Neural cell (in vitro differentiated cells): ENCODE measurements at regions not wholly inside any gene's neighbourhood (a gene's known extent, or its start where the extent isn't known, plus 50 kb on each side); places are given as distances from the start of the nearest gene placed in this dataset.

ENCODE experiments used
- H2AFZ ChIP-seq: fragments of 200-600, 300-800 bp; sonication (generic), shearing (Covaris generic); 2 replicates; pipeline ENCODE4 v1.6.0; 2014; ENCODE audit warnings: low read depth, mild to moderate bottlenecking, antibody characterized with exemption, low read length, moderate library complexity
- H3F3A ChIP-seq: fragments of 200-600 bp; shearing (Covaris generic); 2 replicates; pipeline ENCODE4 v1.6.1; 2016; ENCODE audit warnings: mild to moderate bottlenecking, moderate library complexity, mixed read lengths, antibody characterized with exemption, low read length; ENCODE audit not compliant: insufficient read depth, poor library complexity, severe bottlenecking
- H3K27ac ChIP-seq: fragments of 200-600, 300-800 bp; sonication (generic), shearing (Covaris generic); 2 replicates; pipeline ENCODE4 v1.5.1; 2014; ENCODE audit warnings: mild to moderate bottlenecking, low read length, moderate library complexity
- H3K27me3 ChIP-seq: fragments of 300-800, 200-600 bp; sonication (generic), shearing (Covaris generic); 2 replicates; pipeline ENCODE4 v1.6.0; 2014; ENCODE audit warnings: mild to moderate bottlenecking, low read depth, low read length, moderate library complexity; ENCODE audit not compliant: insufficient read depth
- H3K36me3 ChIP-seq: fragments of 300-800, 200-600 bp; sonication (generic), shearing (Covaris generic); 2 replicates; pipeline ENCODE4 v1.5.1; 2014; ENCODE audit warnings: mild to moderate bottlenecking, antibody characterized with exemption, low read length, moderate library complexity; ENCODE audit not compliant: insufficient read depth
- H3K4me2 ChIP-seq: fragments of 300-800, 200-600 bp; sonication (generic), shearing (Covaris generic); 2 replicates; pipeline ENCODE4 v1.6.0; 2014; ENCODE audit warnings: mild to moderate bottlenecking, low read length
- H3K4me3 ChIP-seq: fragments of 300-800, 200-600 bp; sonication (generic), shearing (Covaris generic); 2 replicates; pipeline ENCODE4 v1.5.1; 2014; ENCODE audit warnings: mild to moderate bottlenecking, low read length, moderate library complexity
- H3K79me2 ChIP-seq: fragments of 200-600 bp; shearing (Covaris generic); replicated peaks from 2 replicates; pipeline ENCODE4 v1.6.0; 2014; ENCODE audit warnings: mild to moderate bottlenecking, low read length, moderate library complexity; ENCODE audit not compliant: insufficient read depth
- H3K9ac ChIP-seq: fragments of 300-800, 200-600 bp; sonication (generic), shearing (Covaris generic); 2 replicates; pipeline ENCODE4 v1.6.1; 2016; ENCODE audit warnings: mild to moderate bottlenecking, low read length, mixed read lengths
- H3K9me2 ChIP-seq: fragments of 200-600 bp; shearing (Covaris generic); 2 replicates; pipeline ENCODE4 v1.6.1; 2016; ENCODE audit warnings: mild to moderate bottlenecking, low read length, mixed read lengths; ENCODE audit not compliant: insufficient read depth
- H3K9me3 ChIP-seq: fragments of 200-600, 300-800 bp; sonication (generic), shearing (Covaris generic); 2 replicates; pipeline ENCODE4 v1.6.1; 2016; ENCODE audit warnings: mild to moderate bottlenecking, mixed run types, low read length, moderate library complexity, mixed read lengths
- H4K20me1 ChIP-seq: fragments of 200-600 bp; shearing (Covaris generic); 2 replicates; pipeline ENCODE4 v1.6.1; 2016; ENCODE audit warnings: mild to moderate bottlenecking, mixed run types; ENCODE audit not compliant: insufficient read depth
- EZH2 ChIP-seq: fragments of 200-600, 300-800 bp; shearing (Covaris generic), sonication (generic); IDR thresholded peaks from 2 replicates; pipeline ENCODE4 v1.6.1; 2014; ENCODE audit warnings: antibody characterized with exemption, low read length, borderline replicate concordance, mild to moderate bottlenecking; ENCODE audit not compliant: insufficient read depth, poor library complexity, severe bottlenecking
- MXI1 ChIP-seq: fragments of 450-650 bp; conservative IDR thresholded peaks from 2 replicates; pipeline ENCODE4 v1.6.1; 2014; ENCODE audit warnings: antibody characterized with exemption, mild to moderate bottlenecking; ENCODE audit not compliant: poor library complexity, severe bottlenecking
- POLR2AphosphoS5 ChIP-seq: IDR thresholded peaks from 2 replicates; pipeline ENCODE4 v1.6.1; 2012
- SMC3 ChIP-seq: fragments of 450-650 bp; conservative IDR thresholded peaks from 2 replicates; pipeline ENCODE4 v1.6.1; 2014; ENCODE audit warnings: antibody characterized with exemption, mild to moderate bottlenecking, moderate library complexity; ENCODE audit not compliant: poor library complexity
- TAF1 ChIP-seq: IDR thresholded peaks from 2 replicates; pipeline ENCODE4 v1.6.1; 2012; ENCODE audit warnings: low read depth
- TF ChIP-seq, protein P1 (sequence below): IDR thresholded peaks from 2 replicates; pipeline ENCODE4 v1.6.1; 2012; ENCODE audit warnings: borderline replicate concordance
- TF ChIP-seq, protein P2 (sequence below): fragments of 450-650 bp; IDR thresholded peaks from 2 replicates; pipeline ENCODE4 v1.5.1; 2014; ENCODE audit warnings: antibody characterized with exemption, mild to moderate bottlenecking, moderate library complexity; ENCODE audit not compliant: poor library complexity, severe bottlenecking

DNA sequence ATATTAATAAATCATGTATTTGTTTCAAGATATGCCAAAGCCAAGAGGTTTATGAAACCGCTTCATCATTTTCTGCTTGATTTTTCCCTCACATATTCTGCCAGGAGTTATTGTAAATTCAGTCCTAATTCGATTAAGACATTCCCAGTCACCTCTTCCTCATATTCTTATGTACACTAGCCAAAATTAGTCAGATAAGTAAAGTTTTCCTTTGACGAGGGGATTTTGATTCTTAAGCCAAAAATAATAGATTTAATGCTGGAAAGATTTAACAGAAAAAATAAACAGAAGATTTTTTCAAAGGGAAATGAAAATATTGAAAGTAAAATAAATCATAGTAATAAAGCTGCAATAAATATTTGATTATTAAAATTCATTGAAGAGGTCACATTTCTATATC lies 51.0 kb upstream of the VEGFC start:
- H3K9me2 ChIP-seq: no peaks in the 10 kb centered on the region
- no peak overlapping the region for H3K4me2 ChIP-seq
- H3K27ac ChIP-seq: no peak overlapping the region
- H3K9ac ChIP-seq: no peak overlapping the region
- no peak overlapping the region for H2AFZ ChIP-seq
- H3K36me3 ChIP-seq: no peaks in the 10 kb centered on the region
- no peaks in the 10 kb centered on the region for H3K9me3 ChIP-seq
- H4K20me1 ChIP-seq: no peaks in the 10 kb centered on the region
- H3K27me3 ChIP-seq: no peaks in the 10 kb centered on the region
- no peak overlapping the region for H3K4me3 ChIP-seq
- TF ChIP-seq, protein P1, sequence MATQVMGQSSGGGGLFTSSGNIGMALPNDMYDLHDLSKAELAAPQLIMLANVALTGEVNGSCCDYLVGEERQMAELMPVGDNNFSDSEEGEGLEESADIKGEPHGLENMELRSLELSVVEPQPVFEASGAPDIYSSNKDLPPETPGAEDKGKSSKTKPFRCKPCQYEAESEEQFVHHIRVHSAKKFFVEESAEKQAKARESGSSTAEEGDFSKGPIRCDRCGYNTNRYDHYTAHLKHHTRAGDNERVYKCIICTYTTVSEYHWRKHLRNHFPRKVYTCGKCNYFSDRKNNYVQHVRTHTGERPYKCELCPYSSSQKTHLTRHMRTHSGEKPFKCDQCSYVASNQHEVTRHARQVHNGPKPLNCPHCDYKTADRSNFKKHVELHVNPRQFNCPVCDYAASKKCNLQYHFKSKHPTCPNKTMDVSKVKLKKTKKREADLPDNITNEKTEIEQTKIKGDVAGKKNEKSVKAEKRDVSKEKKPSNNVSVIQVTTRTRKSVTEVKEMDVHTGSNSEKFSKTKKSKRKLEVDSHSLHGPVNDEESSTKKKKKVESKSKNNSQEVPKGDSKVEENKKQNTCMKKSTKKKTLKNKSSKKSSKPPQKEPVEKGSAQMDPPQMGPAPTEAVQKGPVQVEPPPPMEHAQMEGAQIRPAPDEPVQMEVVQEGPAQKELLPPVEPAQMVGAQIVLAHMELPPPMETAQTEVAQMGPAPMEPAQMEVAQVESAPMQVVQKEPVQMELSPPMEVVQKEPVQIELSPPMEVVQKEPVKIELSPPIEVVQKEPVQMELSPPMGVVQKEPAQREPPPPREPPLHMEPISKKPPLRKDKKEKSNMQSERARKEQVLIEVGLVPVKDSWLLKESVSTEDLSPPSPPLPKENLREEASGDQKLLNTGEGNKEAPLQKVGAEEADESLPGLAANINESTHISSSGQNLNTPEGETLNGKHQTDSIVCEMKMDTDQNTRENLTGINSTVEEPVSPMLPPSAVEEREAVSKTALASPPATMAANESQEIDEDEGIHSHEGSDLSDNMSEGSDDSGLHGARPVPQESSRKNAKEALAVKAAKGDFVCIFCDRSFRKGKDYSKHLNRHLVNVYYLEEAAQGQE: no peak
- TF ChIP-seq TAF1: no peak
- no peaks in the 10 kb centered on the region for H3F3A ChIP-seq
- no peaks in the 10 kb centered on the region for H3K79me2 ChIP-seq

DNA sequence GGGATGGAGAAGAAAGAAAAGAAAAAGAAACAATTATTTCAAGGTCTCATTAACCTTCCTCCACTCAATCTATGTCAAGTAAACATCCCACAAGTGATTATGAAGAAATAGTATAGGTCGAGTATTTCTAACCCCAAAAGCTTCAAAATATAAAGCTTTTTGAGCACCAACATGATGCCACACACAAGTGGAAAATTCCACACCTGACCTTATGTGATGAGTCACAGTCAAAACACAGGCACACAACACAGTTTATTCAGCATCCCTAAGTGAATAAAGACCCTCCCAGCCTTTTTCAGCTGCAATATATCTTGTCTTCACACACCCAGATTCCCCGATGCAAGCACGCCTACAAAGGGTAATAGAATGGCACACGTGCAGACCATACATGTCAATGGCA lies 51.7 kb upstream of the VEGFC start:
- H3K27ac ChIP-seq: no peak overlapping the region
- H3K36me3 ChIP-seq: no peaks in the 10 kb centered on the region
- no peak overlapping the region for H3K4me3 ChIP-seq
- no peaks in the 10 kb centered on the region for H3K9me3 ChIP-seq
- H3K27me3 ChIP-seq: no peaks in the 10 kb centered on the region
- H3K79me2 ChIP-seq: no peaks in the 10 kb centered on the region
- no peak overlapping the region for H3K4me2 ChIP-seq
- no peak for TF ChIP-seq EZH2
- TF ChIP-seq, protein P1: no peak
- TF ChIP-seq, protein P2, sequence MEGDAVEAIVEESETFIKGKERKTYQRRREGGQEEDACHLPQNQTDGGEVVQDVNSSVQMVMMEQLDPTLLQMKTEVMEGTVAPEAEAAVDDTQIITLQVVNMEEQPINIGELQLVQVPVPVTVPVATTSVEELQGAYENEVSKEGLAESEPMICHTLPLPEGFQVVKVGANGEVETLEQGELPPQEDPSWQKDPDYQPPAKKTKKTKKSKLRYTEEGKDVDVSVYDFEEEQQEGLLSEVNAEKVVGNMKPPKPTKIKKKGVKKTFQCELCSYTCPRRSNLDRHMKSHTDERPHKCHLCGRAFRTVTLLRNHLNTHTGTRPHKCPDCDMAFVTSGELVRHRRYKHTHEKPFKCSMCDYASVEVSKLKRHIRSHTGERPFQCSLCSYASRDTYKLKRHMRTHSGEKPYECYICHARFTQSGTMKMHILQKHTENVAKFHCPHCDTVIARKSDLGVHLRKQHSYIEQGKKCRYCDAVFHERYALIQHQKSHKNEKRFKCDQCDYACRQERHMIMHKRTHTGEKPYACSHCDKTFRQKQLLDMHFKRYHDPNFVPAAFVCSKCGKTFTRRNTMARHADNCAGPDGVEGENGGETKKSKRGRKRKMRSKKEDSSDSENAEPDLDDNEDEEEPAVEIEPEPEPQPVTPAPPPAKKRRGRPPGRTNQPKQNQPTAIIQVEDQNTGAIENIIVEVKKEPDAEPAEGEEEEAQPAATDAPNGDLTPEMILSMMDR: no peak
- no peak overlapping the region for H2AFZ ChIP-seq
- H4K20me1 ChIP-seq: no peaks in the 10 kb centered on the region
- H3F3A ChIP-seq: no peaks in the 10 kb centered on the region
- no peak overlapping the region for H3K9ac ChIP-seq
- H3K9me2 ChIP-seq: no peaks in the 10 kb centered on the region

DNA sequence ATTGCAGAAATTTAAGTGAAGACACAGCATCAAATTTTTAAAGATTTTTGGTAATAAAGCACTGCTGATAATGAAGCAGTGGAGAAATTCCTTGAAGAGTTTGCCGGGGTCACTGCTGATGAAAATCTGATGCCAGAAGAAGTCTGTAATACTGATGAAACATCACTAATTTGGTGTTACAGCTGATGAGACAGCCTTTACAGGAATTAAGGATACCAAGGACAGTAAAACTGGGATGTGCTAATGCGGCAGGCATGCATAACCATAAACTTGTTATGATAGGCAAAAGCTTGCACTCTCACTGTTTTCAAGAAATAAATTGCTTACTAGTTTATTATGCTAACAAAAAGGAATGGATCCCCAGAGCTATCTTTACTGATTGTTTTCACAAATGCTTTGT lies 52.9 kb upstream of the VEGFC start:
- H3K27me3 ChIP-seq: no peaks in the 10 kb centered on the region
- H4K20me1 ChIP-seq: no peaks in the 10 kb centered on the region
- H3K4me2 ChIP-seq: no peak overlapping the region
- no peaks in the 10 kb centered on the region for H3K9me2 ChIP-seq
- no peaks in the 10 kb centered on the region for H3K9me3 ChIP-seq
- no peak overlapping the region for H2AFZ ChIP-seq
- no peaks in the 10 kb centered on the region for H3F3A ChIP-seq
- H3K9ac ChIP-seq: no peak overlapping the region
- TF ChIP-seq POLR2AphosphoS5: no peak
- TF ChIP-seq, protein P2: no peak
- no peak for TF ChIP-seq SMC3
- no peak for TF ChIP-seq MXI1
- TF ChIP-seq, protein P1: no peak
- no peak overlapping the region for H3K4me3 ChIP-seq
- H3K27ac ChIP-seq: no peak overlapping the region
- no peaks in the 10 kb centered on the region for H3K79me2 ChIP-seq
- H3K36me3 ChIP-seq: no peaks in the 10 kb centered on the region
